GM19468 (cell line): ENCODE measurements at regions not wholly inside any gene's neighbourhood (a gene's known extent, or its start where the extent isn't known, plus 50 kb on each side); places are given as distances from the start of the nearest gene placed in this dataset.
"Not testable (repeated sequence)": the region's sequence is repeated elsewhere in the genome, so short reads cannot be mapped to it uniquely, and the experiment has no call there.

Experiments used
- ATAC-seq: cut with Tn5 transposase; IDR thresholded peaks from one replicate; pipeline ENCODE4 v1.9.1; 2021; ENCODE audit warnings: mild to moderate bottlenecking, moderate library complexity, moderate number of reproducible peaks; ENCODE audit not compliant: unreplicated experiment; ENCODE audit errors: extremely low read depth

DNA sequence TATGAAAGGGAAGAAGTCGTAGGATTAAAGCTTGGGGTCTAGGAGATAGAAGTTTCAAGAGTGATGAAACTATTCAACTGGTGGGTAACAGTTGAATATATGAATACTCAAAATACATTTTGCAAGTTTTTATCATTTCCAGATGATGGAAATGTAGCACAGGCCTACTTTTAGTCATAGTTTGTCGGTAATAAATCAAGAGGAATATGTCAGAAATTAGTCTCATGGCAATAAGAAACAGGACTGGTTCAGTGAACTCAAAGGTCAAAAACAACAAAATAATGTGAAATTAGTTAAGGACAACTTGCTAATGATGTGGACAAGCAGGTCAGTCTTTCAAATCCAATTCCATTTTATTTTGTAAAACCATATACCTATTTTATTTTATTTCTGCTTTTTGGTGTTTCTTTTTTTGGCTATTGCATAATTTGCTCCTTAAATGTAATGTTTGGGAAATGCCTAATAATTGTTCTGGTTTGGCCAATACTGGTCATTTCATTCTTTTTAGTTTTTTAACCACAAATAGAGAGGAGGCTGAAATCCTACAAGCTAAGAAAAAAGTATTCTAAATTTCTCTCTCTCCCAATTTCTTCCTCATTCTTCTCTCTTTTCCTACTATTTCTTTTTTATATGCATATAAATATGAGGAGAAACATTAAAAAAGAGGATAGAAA, 195.2 kb upstream of the ARHGEF26 start:
- ATAC-seq = no peak

GRCh38 chr3:153927107-153927506, 194.1 kb upstream of the ARHGEF26 start:
- ATAC-seq = no peak

GRCh38 chr3:153928851-153929250, 192.3 kb upstream of the ARHGEF26 start:
- no peak for ATAC-seq

DNA sequence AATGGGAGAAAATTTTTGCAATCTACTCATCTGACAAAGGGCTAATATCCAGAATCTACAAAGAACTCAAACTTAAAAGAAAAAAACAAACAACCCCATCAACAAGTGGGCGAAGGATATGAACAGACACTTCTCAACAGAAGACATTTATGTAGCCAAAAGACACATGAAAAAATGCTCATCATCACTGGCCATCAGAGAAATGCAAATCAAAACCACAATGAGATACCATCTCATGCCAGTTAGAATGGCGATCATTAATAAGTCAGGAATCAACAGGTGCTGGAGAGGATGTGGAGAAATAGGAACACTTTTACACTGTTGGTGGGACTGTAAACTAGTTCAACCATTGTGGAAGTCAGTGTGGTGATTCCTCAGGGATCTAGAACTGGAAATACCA, 187.7 kb upstream of the ARHGEF26 start:
- not testable (repeated sequence) for ATAC-seq

DNA sequence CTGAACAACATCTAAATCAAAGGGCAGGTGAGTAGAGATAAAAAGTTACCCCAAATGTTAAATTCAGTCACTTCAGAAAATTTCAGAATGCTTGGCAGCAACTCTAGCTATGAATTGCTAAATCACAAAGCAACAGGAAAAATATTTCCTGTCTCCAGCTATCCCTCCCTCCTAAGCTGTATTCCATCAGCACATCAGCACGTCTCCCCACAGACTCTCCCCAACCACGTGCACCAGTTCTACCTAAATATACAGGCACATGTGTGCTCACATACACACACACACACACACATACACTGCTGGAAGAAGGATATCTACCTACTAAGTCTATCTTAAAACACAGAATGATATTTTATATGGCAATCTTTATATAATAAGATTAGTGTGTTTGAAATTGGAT, 177.1 kb upstream of the ARHGEF26 start:
- no peak for ATAC-seq

DNA sequence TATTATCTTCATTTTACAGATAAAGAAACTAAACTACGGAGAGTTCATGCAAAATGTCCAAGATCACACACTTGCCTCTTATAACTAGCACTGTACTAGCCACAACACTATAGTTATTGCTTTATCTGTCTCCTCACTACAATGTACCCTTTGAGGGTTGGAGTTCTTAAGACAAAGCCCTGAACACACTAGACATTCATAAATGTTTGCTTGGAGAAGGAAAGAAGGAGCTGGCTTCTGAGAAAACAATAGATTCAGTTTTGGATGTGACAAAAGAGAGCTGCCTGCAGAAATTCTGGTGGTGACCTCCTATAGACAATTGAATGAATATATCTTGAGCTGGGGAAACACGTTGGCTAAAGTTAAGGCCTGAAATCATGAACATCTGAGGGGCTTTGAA, 169.9 kb upstream of the ARHGEF26 start:
- no peak for ATAC-seq

GRCh38 chr3:153952091-153952490, 169.1 kb upstream of the ARHGEF26 start:
- ATAC-seq = no peak

DNA sequence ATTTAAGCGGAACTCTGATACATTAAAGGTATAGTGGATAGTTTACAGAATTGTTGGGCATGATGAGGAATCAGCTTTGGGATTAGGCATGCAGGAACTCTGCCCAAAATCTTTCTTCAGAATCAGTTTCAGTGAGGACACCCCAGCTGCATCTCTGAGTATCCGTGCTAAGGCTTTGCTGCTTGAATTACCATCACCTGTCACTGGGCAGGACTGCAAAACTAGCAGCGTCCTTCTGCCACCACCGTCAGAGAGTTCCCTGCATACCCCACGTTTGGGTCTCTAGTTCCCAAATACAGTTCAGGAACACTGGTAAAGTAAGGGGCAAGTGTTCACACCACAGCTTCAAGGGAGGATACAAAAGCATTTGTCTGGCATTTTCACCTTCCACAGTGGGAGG, 164.6 kb upstream of the ARHGEF26 start:
- no peak for ATAC-seq

- no peak for ATAC-seq
Observed at GRCh38 chr3:153957421-153957820, 163.8 kb upstream of the ARHGEF26 start.

DNA sequence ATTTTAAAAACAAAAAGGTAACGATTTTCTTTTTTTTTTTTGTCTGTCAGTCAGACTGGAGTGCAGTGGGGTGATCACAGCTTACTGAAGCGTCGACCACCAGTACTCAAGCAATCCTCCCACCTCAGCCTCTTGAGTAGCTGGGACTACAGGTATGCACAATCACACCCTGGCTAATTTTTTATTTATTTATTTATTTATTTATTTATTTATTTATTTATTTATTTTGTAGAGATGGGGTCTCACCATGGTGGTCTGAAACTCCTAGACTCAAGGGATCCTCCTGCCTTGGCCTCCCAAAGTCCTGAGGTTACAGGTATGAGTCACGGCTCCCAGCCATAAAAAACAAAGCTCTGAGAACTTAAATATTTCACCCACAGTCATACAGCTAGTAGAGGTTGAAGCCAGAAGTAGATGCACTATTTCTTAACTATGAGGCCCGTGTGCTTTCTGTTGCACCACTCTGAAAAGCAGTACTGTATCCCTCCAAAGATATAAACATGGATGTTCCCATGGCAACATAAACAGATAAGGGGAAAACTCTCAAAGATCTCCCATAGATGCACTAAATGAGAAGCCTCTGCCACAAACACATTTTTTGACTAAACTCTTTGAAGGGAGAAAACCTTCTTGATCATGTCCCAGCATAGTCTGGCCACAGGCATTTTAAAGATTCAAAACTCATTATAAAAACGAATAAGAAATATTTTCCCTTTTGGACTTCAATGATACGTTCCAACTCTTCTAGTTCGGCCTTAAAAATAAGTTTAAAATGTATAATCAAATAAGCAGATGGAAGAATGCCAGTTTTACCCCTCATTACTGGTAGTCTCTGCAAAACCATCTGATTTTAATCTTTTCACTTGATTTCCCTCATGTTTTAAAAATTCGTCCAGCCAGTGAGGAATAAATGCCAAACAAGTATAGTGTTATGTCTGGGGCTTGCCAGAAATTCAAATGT, 162.3 kb upstream of the ARHGEF26 start:
- no peak for ATAC-seq

GRCh38 chr3:153960458-153961074, 160.6 kb upstream of the ARHGEF26 start:
- no peak for ATAC-seq

- ATAC-seq = no peak
Observed at GRCh38 chr3:153961494-153961893, 159.7 kb upstream of the ARHGEF26 start.

- ATAC-seq = no peak
Observed at GRCh38 chr3:153963012-153963411, 158.2 kb upstream of the ARHGEF26 start.

- no peak for ATAC-seq
Observed at GRCh38 chr3:153967260-153967659, 153.9 kb upstream of the ARHGEF26 start.

- no peak for ATAC-seq
Observed at GRCh38 chr3:153970047-153970446, 151.1 kb upstream of the ARHGEF26 start.

DNA sequence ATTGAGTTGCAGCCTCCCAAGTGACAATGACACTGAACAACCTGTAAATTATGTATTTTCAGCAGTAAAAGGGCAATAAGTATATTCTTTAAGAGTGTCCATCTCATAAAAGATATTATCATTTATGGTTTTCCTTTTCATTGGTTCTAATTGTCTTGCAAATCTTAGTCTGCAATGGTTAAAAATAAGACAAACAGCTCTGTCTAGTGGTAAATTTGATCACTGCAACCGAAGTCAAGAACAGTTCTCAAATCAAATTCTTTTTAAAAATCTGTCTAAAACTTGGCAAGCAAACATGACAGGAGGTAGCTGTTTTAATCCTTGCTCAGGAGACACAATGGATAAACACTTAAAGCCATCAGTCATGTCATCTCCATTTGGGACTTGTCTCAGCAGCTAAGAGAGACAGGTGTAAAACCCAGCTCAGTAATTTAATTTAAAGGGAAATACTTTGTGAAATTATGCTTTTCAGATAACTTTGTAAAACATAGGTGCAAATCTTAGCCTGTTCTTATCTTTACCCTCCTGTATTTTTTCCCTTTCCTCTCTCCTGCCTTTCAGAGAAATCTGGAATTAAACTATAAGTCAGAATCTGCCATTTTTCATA, 150.3 kb upstream of the ARHGEF26 start:
- no peak for ATAC-seq

- ATAC-seq = peak; percentile 21
Observed at GRCh38 chr3:153972862-153973261, 148.3 kb upstream of the ARHGEF26 start.

- ATAC-seq = peak; percentile 68
Observed at GRCh38 chr3:153973722-153974265, 147.4 kb upstream of the ARHGEF26 start.

DNA sequence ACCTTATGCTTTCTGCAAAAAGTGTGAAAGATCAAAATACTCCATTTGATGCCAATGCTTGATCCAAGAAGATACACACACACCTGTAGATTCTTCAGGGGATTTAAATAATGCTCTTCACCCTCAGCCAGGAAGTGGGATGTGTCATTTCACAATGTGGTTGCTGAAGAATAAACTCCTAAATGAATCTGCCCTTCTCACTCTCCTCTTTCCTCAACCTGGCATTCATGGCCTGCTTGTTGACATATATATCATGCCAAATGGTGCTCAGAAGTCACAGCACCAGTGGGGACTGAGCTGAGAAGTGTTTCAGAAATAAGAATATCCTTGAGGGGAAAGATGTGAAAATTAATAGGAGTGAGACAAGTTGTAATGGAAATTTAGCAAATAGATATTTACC, 146.6 kb upstream of the ARHGEF26 start:
- ATAC-seq = no peak

GRCh38 chr3:153976891-153977554, 144.2 kb upstream of the ARHGEF26 start:
- ATAC-seq = no peak
